IMR-90 (cell line): ENCODE measurements at regions not wholly inside any gene's neighbourhood (a gene's known extent, or its start where the extent isn't known, plus 50 kb on each side); places are given as distances from the start of the nearest gene placed in this dataset.

ENCODE experiments used
- CHD1 ChIP-seq: IDR thresholded peaks from 2 replicates; pipeline ENCODE4 v1.6.1; 2012; ENCODE audit warnings: low read depth, low read length, improper control_type of control experiment
- TF ChIP-seq, protein P1 (sequence below): conservative IDR thresholded peaks from 2 replicates; pipeline ENCODE4 v1.5.1; 2012; ENCODE audit warnings: mild to moderate bottlenecking, low read depth, low read length, improper control_type of control experiment

DNA sequence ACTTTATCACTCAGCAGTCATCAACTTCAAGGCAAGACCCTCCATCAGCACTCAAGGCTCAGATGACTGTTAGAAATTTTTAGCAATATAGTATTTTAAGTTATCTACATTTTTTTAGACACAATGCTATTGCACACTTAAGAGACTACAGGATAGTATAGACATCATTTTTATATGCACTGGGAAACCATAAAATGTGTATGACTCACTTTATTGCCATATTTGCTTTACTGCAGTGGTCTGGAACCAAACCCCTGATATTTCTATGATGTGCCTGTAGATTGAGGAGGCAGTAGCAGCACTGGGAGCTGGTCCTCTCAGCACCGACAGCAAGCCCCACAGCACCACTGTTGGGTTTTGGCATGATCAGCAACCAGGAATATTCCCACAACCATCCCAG lies 264.8 kb upstream of the HNRNPA3 start:
- TF ChIP-seq CHD1 = no peak
- TF ChIP-seq, protein P1, sequence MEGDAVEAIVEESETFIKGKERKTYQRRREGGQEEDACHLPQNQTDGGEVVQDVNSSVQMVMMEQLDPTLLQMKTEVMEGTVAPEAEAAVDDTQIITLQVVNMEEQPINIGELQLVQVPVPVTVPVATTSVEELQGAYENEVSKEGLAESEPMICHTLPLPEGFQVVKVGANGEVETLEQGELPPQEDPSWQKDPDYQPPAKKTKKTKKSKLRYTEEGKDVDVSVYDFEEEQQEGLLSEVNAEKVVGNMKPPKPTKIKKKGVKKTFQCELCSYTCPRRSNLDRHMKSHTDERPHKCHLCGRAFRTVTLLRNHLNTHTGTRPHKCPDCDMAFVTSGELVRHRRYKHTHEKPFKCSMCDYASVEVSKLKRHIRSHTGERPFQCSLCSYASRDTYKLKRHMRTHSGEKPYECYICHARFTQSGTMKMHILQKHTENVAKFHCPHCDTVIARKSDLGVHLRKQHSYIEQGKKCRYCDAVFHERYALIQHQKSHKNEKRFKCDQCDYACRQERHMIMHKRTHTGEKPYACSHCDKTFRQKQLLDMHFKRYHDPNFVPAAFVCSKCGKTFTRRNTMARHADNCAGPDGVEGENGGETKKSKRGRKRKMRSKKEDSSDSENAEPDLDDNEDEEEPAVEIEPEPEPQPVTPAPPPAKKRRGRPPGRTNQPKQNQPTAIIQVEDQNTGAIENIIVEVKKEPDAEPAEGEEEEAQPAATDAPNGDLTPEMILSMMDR = no peak
